ENCODE measurements at regions not wholly inside any gene's neighbourhood (a gene's known extent, or its start where the extent isn't known, plus 50 kb on each side); places are given as distances from the start of the nearest gene placed in this dataset.
"Not testable (repeated sequence)": the region's sequence is repeated elsewhere in the genome, so short reads cannot be mapped to it uniquely, and the experiment has no call there.

DNA sequence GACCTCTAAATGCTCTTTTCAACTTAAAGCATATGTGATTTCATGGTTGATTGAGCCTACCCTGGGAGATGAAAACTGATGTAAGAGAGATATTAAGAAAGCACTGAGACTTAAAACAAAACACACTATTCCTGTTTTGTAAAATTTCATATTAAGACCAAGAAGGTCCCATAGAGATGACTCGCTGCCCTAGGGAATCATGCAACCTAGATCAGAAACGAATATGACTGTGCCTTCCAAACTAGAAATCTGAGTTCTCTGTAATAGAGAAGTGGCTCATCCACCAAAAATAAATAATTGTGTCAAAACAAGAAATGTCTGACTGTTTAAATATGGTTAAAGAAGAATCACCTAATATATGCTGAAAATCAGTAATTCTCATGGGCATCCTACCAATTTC, 776.8 kb upstream of the SOX11 start:
- no peak for DNase-seq (ENCODE audit: insufficient read length, low spot score)
- no peak for FAIRE-seq
- TF ChIP-seq, protein P1, sequence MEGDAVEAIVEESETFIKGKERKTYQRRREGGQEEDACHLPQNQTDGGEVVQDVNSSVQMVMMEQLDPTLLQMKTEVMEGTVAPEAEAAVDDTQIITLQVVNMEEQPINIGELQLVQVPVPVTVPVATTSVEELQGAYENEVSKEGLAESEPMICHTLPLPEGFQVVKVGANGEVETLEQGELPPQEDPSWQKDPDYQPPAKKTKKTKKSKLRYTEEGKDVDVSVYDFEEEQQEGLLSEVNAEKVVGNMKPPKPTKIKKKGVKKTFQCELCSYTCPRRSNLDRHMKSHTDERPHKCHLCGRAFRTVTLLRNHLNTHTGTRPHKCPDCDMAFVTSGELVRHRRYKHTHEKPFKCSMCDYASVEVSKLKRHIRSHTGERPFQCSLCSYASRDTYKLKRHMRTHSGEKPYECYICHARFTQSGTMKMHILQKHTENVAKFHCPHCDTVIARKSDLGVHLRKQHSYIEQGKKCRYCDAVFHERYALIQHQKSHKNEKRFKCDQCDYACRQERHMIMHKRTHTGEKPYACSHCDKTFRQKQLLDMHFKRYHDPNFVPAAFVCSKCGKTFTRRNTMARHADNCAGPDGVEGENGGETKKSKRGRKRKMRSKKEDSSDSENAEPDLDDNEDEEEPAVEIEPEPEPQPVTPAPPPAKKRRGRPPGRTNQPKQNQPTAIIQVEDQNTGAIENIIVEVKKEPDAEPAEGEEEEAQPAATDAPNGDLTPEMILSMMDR (IDR thresholded peaks at IDR 0.05; ENCODE audit: insufficient read depth, missing control alignments): no peak

DNA sequence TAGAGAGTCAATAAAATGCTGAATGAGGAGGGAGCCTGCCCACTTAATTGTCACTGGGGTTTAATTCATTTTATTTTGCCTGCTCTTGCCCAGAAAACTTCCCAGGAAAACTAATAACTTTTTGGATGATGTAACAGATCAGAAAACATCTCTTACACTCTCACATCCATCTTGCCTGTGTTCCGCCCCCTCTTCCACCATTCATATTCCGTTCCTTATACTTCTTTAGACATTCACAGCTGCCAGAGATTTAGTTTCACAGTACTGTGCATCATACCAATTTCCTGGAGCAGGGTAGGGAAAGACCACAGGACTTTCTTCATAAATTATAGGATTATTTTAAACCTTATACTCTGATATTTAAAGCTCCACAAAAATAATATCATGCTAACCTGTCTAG, 776.1 kb upstream of the SOX11 start:
- DNase-seq (ENCODE audit: insufficient read length, low spot score): no peak
- FAIRE-seq: no peak

DNA sequence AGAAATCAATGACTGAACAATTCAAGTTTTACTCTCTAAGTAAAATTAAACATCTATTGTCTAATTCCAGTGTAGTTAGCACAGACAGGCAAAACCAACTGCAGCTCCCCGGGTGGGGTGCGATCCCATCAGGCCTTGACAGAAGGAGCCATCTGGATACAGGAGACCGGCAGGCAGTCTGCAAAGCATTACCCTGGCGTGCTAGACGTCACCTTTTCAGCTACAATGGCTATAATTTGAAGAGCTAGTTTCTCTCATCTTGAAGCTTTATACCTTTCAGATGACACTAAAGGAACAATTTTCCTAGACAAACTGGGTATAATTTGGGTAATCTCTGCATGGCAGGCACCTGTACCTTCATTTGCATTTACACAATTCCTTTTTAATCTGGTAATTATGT, 761.5 kb upstream of the SOX11 start:
- FAIRE-seq (no peak), DNase-seq (ENCODE audit: insufficient read length, low spot score) (no peak)
- TF ChIP-seq, protein P1 (IDR thresholded peaks at IDR 0.05; ENCODE audit: insufficient read depth, missing control alignments): no peak

More for the DNA sequence above, 776.1 kb upstream of the SOX11 start:
- TF ChIP-seq, protein P1 (IDR thresholded peaks at IDR 0.05; ENCODE audit: insufficient read depth, missing control alignments): no peak

DNA sequence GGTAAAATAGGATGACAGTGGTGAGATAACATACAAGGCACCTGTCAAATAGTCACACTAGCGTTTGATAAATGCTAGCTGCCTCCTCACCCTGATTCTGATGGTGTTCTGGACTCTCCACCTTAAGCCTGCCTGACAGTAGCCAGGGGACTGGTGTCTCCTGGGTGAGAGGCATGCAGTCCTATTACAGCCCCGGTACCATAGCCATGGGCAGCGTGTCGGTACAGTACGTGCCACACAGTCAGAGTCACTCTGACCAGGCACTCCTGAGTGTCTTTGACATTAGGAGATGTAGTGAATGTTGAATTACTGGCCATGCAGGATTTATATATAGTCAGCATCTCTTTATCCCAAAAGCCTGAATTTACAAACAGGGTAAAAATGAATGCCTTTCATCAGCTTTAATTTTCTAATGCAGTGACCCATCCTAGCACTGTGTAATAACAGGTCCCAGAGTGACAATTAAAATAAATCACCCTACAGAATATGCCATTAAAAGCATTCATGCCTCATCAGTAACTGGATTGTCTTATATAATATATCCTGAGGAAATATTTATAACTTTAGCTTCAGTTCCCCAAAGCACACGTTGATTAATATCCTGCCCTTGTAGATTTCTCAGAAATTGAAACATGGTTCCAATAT, 760.3 kb upstream of the SOX11 start:
- DNase-seq (ENCODE audit: insufficient read length, low spot score) (no peak), FAIRE-seq (no peak)
- TF ChIP-seq, protein P1 (IDR thresholded peaks at IDR 0.05; ENCODE audit: insufficient read depth, missing control alignments): no peak

DNA sequence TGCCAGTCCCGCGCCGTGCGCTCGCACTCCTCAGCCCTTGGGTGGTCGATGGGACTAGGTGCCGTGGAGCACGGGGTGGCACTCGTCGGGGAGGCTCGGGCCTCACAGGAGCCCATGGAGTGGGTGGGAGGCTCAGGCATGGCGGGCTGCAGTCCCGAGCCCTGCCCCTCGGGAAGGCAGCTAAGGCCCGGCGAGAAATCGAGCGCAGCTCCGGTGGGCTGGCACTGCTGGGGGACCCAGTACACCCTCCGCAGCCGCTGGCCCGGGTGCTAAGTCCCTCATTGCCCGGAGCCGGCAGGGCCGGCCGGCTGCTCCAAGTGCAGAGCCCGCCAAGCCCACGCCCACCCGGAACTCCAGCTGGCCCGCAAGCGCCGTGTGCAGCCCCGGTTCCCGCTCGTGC, 756.9 kb upstream of the SOX11 start:
- not testable (repeated sequence) for DNase-seq (ENCODE audit: insufficient read length, low spot score); FAIRE-seq

DNA sequence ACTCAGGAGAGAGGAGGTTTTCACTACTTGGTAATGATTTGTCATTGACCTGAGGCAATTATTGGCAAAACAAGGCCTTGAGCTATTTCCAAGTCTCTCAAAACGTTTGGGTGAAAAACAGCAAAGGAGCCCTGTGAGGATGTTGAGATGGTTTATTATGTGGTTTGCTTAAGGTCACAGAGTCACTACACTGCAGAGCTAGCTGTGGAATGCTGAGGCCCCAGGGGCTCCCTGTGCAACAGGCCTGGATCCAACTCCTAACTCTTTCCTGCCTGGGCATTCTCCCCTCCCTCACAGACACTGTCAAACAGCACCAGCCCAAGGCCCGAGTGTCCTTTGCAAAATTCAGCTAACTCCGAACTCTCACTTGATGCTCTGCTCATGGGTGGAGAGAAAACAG, 754.6 kb upstream of the SOX11 start:
- no peak for FAIRE-seq
- TF ChIP-seq, protein P1 (IDR thresholded peaks at IDR 0.05; ENCODE audit: insufficient read depth, missing control alignments): no peak
- no peak for DNase-seq (ENCODE audit: insufficient read length, low spot score)

DNA sequence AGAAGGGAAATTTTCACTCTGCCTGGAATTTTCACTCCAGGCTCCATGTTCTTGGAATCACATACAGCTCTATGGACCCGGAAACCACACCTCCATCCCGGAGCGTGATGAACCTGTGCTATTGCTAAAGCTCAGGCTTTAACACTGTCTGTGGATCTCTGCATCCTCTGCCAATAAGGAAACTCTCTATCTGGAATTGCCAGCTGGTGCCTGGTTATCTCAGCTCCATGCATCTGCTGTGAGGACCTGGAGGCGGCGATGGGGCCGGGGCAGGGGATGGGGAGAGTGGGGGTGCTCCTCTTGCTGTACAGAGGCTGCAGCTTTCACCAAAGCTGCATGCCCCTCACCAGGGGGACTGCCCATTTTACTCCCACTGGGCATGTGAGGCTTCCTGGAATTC, 754.0 kb upstream of the SOX11 start:
- TF ChIP-seq, protein P1 (IDR thresholded peaks at IDR 0.05; ENCODE audit: insufficient read depth, missing control alignments): no peak
- FAIRE-seq (no peak), DNase-seq (ENCODE audit: insufficient read length, low spot score) (no peak)

DNA sequence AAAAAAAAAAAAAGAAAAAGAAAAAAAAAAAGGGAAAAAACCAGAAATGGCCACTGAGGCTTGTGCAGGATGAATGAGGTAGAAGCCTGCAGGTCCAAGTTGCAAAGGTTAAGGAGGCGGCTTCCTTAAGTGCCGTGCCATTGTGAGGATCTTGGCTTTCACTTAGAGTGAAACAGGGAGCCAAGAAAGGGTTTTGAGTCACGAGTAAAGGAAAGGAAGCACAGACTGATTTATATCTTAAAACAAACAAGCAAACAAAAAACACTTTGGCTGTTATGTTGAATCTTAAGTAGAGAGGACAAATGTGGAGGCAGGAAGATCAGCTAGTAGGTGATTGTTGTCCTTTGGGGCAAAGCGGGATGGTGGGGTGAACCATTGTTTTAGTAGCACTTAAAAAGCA, 749.7 kb upstream of the SOX11 start:
- no peak for FAIRE-seq

More for the DNA sequence above, 749.7 kb upstream of the SOX11 start:
- TF ChIP-seq, protein P1 (IDR thresholded peaks at IDR 0.05; ENCODE audit: insufficient read depth, missing control alignments): no peak
- DNase-seq (ENCODE audit: insufficient read length, low spot score): no peak

All from D721Med (cell line).